HCT116 (cell line): ENCODE measurements at regions not wholly inside any gene's neighbourhood (a gene's known extent, or its start where the extent isn't known, plus 50 kb on each side); places are given as distances from the start of the nearest gene placed in this dataset.

Experiments
- ATF3 ChIP-seq: IDR thresholded peaks from 2 replicates; pipeline ENCODE4 v1.6.1; 2012
- CTCF ChIP-seq, 3 experiments: fragments of 200-600 bp in 1 of 3; sonication (generic) in 1 of 3; IDR thresholded peaks in 2 of 3; conservative IDR thresholded peaks in 1 of 3; 2 replicates each; pipeline ENCODE4 v1.5.1; 2012 to 2017; ENCODE audit warnings: low read depth in 2 of 3, low read length in 2 of 3, antibody characterized with exemption in 1 of 3, borderline replicate concordance in 1 of 3, control low read depth in 1 of 3, mild to moderate bottlenecking in 1 of 3, mixed read lengths in 1 of 3, mixed run types in 1 of 3, moderate library complexity in 1 of 3; ENCODE audit not compliant: insufficient read depth in 1 of 3
- EZH2 ChIP-seq: fragments of 200-600 bp; sonication (generic); IDR thresholded peaks from 2 replicates; pipeline ENCODE4 v1.6.1; 2017; ENCODE audit warnings: antibody characterized with exemption, mixed run types
- EZH2phosphoT487 ChIP-seq: fragments of 200-600 bp; IDR thresholded peaks from 2 replicates; pipeline ENCODE4 v1.6.1; 2018; ENCODE audit warnings: antibody characterized with exemption, borderline replicate concordance
- JUND ChIP-seq: IDR thresholded peaks from 2 replicates; pipeline ENCODE4 v1.6.1; 2012
- POLR2AphosphoS5 ChIP-seq: IDR thresholded peaks from 2 replicates; pipeline ENCODE4 v1.6.1; 2011; ENCODE audit warnings: mild to moderate bottlenecking, low read depth, low read length, moderate library complexity
- REST ChIP-seq: IDR thresholded peaks from 2 replicates; pipeline ENCODE4 v1.6.1; 2012; ENCODE audit warnings: low read depth
- SIN3A ChIP-seq: IDR thresholded peaks from 2 replicates; pipeline ENCODE4 v1.6.1; 2012; ENCODE audit warnings: low read depth
- ZFX ChIP-seq: fragments of 450-650 bp; IDR thresholded peaks from 2 replicates; pipeline ENCODE4 v1.6.1; 2017

- no peak for TF ChIP-seq SIN3A
- no peak for TF ChIP-seq POLR2AphosphoS5
- TF ChIP-seq EZH2: no peak
- TF ChIP-seq CTCF (IDR thresholded peaks at IDR 0.05 in 2 of 3, conservative IDR thresholded peaks at IDR 0.05 in 1 of 3; ENCODE audit: borderline replicate concordance in 1 of 3, insufficient read depth in 1 of 3, low read depth in 2 of 3, low read length in 2 of 3): no peak
- no peak for TF ChIP-seq ZFX
- TF ChIP-seq REST: no peak
- TF ChIP-seq ATF3: no peak
- TF ChIP-seq EZH2phosphoT487: no peak
- TF ChIP-seq JUND: no peak
Observed at GRCh38 chr2:188092734-188093133, 198.9 kb upstream of the GULP1 start.
